ENCODE measurements at regions not wholly inside any gene's neighbourhood (a gene's known extent, or its start where the extent isn't known, plus 50 kb on each side); places are given as distances from the start of the nearest gene placed in this dataset.

DNA sequence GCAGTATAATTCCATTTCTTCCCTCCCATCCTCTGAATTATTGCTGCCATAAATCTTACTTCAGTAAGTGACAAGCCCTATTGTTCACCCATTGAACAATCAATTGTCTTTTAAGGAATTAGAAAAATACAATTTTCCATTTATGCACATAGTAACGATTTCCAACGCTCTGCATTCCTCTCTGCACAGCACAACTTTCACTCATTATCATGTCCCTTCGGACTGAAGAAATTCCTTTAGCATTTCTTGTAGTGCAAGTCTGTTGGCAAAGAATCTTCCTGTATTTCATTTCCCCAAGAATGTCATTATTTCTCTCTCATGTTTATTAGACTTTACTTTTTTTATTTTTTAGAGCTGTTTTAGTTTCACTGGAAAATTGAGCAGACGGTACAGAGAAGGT is 252.1 kb upstream of the RTL1 start:
- TF ChIP-seq, protein P1, sequence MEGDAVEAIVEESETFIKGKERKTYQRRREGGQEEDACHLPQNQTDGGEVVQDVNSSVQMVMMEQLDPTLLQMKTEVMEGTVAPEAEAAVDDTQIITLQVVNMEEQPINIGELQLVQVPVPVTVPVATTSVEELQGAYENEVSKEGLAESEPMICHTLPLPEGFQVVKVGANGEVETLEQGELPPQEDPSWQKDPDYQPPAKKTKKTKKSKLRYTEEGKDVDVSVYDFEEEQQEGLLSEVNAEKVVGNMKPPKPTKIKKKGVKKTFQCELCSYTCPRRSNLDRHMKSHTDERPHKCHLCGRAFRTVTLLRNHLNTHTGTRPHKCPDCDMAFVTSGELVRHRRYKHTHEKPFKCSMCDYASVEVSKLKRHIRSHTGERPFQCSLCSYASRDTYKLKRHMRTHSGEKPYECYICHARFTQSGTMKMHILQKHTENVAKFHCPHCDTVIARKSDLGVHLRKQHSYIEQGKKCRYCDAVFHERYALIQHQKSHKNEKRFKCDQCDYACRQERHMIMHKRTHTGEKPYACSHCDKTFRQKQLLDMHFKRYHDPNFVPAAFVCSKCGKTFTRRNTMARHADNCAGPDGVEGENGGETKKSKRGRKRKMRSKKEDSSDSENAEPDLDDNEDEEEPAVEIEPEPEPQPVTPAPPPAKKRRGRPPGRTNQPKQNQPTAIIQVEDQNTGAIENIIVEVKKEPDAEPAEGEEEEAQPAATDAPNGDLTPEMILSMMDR (IDR thresholded peaks at IDR 0.05; ENCODE audit: extremely low read depth, missing control alignments): no peak
- no peak for DNase-seq (ENCODE audit: low spot score)

DNA sequence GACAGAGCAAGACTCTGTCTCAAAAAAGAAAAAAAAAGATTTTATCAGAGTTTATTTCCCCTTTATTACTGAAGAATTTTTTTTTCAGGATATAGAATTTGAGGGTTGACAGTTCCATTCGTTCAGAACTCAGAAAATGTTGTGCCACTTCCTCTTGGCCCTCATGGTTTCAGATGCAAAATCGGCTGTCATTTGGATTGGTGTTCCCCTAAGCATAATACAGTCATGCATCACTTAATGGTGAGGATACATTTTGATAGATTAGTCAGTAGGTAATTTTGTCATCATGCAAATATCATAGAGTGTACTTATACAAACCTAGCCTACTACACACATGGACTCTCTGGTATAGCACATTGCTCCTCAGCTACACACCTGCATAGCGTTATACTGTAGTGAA is 263.9 kb upstream of the RTL1 start:
- TF ChIP-seq, protein P1 (IDR thresholded peaks at IDR 0.05; ENCODE audit: extremely low read depth, missing control alignments): no peak
- no peak for DNase-seq (ENCODE audit: low spot score)

DNA sequence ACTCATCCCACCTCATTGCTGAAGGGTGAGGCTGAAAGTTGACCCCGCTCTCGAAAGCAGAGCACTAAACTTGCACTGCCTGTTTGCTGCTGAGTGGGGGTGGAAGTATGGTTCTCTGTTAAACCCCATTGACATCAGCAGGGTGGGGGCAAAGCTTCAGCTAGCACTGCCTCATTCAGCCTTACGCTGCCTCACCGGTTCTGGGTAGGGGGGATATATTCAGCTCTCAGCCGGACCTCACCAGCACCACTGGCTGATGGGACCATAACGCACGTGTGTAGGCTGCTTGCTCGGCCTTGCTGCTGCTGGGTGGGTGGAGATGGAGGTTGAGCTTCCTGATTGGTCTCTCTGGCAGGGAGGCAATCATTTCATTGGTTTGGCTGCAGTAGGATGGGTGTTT is 265.7 kb upstream of the RTL1 start:
- DNase-seq (ENCODE audit: low spot score): no peak
- TF ChIP-seq, protein P1 (IDR thresholded peaks at IDR 0.05; ENCODE audit: extremely low read depth, missing control alignments): no peak

DNA sequence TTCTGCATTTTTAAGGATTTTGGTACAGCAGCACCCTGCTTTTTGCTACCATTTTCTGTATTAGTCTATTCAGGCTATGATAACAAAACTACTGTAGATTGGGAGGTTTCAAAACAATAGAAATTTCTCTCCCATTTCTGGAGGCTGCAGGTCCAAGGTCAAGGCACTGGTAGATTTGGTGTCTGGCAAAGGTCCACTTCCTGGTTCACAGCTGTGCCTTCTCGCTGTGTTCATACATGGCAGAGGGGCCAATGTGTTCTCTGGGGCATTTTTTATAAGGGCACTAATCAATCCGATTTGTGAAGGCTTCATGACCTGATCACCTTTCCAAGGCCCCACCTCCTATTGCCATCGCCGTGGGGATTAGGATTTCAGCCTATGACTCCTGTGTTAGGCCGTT is 268.1 kb upstream of the RTL1 start:
- TF ChIP-seq, protein P1 (IDR thresholded peaks at IDR 0.05; ENCODE audit: extremely low read depth, missing control alignments): no peak
- no peak for DNase-seq (ENCODE audit: low spot score)

DNA sequence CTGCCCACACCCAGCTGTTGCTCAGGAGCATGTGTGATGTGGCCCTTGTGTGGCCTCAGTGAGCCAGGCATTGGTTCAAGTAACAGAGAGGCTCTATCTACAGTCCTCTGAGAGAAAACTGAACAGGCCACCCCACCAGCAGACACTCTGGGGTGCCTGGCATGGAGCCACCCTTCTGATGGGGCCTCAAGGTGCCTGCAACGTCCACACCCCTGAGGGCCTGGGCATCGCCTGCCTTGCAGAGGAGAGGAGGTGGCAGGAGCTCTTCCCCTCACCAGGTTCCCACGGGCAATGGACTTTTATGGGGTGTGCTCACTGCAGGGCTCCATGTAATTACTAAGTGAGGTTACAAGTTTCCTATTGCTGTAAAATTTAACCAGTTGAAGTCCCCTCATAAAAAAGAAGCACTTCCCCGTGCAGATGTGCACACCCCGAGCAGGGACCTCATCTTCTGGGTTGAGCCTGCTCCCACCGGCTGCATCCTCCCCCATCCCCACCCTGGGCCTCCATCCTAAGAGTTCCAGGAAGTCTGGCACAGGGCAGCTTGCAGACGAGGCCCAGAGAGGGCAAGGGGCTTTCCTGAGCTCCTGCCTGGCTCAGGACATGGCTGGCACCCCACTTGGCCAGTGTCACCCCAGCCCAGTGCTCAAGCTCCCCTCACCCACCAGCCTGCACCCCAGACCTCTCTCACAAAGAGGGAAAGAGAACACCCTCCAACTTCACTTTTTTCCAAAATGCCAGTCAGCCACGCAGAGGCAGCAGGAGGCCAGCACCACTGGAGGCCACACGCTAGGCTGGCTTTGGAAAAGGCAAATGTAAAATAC is 270.4 kb upstream of the RTL1 start:
- no peak for DNase-seq (ENCODE audit: low spot score)
- TF ChIP-seq, protein P1 (IDR thresholded peaks at IDR 0.05; ENCODE audit: extremely low read depth, missing control alignments): no peak

DNA sequence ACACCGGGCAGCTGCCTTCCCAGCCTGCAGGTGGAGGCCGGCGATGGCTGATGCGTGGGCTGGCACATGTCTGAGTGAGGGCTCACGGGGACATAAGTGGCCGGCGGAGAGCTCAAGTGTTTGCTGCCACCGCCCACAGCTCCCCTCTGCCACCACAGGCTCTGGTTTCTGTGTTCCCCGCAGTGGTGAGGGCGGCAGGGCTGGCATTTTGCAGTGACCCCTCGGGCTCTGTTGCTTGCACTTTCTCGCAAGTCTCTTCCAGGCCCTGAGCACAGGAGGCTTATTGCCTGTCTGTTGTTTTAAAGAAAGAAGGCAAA is 271.0 kb upstream of the RTL1 start:
- DNase-seq (ENCODE audit: low spot score): no peak
- TF ChIP-seq, protein P1 (IDR thresholded peaks at IDR 0.05; ENCODE audit: extremely low read depth, missing control alignments): no peak

DNA sequence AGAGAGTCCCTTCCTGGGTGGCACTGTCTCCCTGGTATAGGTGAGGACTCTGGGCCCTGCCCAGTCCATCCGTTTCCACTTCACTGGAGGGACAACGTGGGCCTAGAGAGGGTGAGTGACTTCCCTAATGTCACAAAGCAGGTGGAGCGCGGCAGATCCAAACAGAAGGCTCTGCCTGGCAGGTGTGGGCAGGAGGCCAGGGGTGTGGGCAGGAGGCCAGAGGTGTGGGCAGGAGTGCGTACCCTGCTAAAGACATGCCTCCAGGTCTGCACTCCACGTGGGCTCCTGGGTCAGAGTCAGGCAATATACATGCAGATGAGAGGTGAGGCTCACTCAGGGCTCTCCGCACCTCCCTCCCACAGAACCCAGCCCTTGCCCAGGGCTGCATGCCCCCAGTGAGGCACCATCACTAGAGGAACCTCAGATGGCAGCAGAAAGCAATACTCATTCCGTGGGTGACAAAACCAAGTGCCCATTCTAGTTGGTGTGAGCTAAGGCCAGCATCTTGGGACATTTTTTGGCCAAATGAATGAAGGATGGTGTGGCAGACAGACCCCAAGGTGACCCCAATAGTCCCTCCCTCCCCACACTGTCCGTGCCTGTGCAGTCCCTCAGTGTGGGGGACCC is 271.6 kb upstream of the RTL1 start:
- TF ChIP-seq, protein P1 (IDR thresholded peaks at IDR 0.05; ENCODE audit: extremely low read depth, missing control alignments): no peak
- no peak for DNase-seq (ENCODE audit: low spot score)

Data from GM20000 (cell line).